ENCODE measurements at regions not wholly inside any gene's neighbourhood (a gene's known extent, or its start where the extent isn't known, plus 50 kb on each side); places are given as distances from the start of the nearest gene placed in this dataset.

- no peak overlapping the region for H3K27ac ChIP-seq (ENCODE audit: low read length)
- intact Hi-C loops (cut with micrococcal nuclease), result no loop called here
- Mint-ChIP-seq H3K36me3 (no peaks in the 10 kb centered on the region), H3K4me3 (no peak overlapping the region), H3K4me1 (no peaks in the 10 kb centered on the region), H3K27me3 (ENCODE audit: low read depth in 2 of 2) (no peaks in the 10 kb centered on the region), H3K9me3 (peaks cover 0 to 7% of the 10 kb centered on the region in 2 donors), H3K27ac (no peak overlapping the region)
- H3K27me3 ChIP-seq (ENCODE audit: control insufficient read depth, insufficient read depth, low read length), result no peaks in the 10 kb centered on the region
- TF ChIP-seq CTCF (IDR thresholded peaks at IDR 0.05), result no peak
- no peaks in the 10 kb centered on the region for H3K9me3 ChIP-seq (ENCODE audit: control insufficient read depth, insufficient read depth, low read length)
- H3K4me3 ChIP-seq (ENCODE audit: low read length), result no peak overlapping the region
- ATAC-seq (no peak), DNase-seq (no peak)
- H3K4me1 ChIP-seq (ENCODE audit: control insufficient read depth, insufficient read depth, low read length), result no peaks in the 10 kb centered on the region
- no peaks in the 10 kb centered on the region for H3K36me3 ChIP-seq (ENCODE audit: control insufficient read depth, insufficient read depth, low read length)
- 92% methylated on average over 1 of the region's 2 CpGs for WGBS (ENCODE audit: insufficient coverage)
These were observed 1241.1 kb upstream of the LRRTM1 start for GRCh38 chr2:81545626-81546025.

- Histone ChIP-seq H3K9me3 (ENCODE audit: control insufficient read depth, insufficient read depth, low read length) (no peaks in the 10 kb centered on the region), H3K27me3 (ENCODE audit: control insufficient read depth, insufficient read depth, low read length) (no peaks in the 10 kb centered on the region), H3K4me3 (ENCODE audit: low read length) (no peak overlapping the region), H3K4me1 (ENCODE audit: control insufficient read depth, insufficient read depth, low read length) (no peaks in the 10 kb centered on the region), H3K36me3 (ENCODE audit: control insufficient read depth, insufficient read depth, low read length) (no peaks in the 10 kb centered on the region), H3K27ac (ENCODE audit: low read length) (no peak overlapping the region)
- ATAC-seq (no peak), DNase-seq (no peak)
- TF ChIP-seq CTCF (IDR thresholded peaks at IDR 0.05), result no peak
- Mint-ChIP-seq H3K9me3 (peaks cover 5 to 15% of the 10 kb centered on the region in 2 donors), H3K4me1 (no peaks in the 10 kb centered on the region), H3K4me3 (no peak overlapping the region), H3K27me3 (ENCODE audit: low read depth in 2 of 2) (no peaks in the 10 kb centered on the region), H3K36me3 (no peaks in the 10 kb centered on the region), H3K27ac (no peak overlapping the region)
- WGBS (ENCODE audit: insufficient coverage), result no CpG with 5 or more reads among the region's 1 CpG
- intact Hi-C loops (cut with micrococcal nuclease), result no loop called here
These were observed 1237.6 kb upstream of the LRRTM1 start for GRCh38 chr2:81542119-81542518.

- H3K4me1 ChIP-seq (ENCODE audit: control insufficient read depth, insufficient read depth, low read length), result no peaks in the 10 kb centered on the region
- peaks cover 10% of the 10 kb centered on the region for H3K36me3 Mint-ChIP-seq
- peaks cover 5% of the 10 kb centered on the region for H3K9me3 ChIP-seq (ENCODE audit: control insufficient read depth, insufficient read depth, low read length)
- TF ChIP-seq CTCF (IDR thresholded peaks at IDR 0.05), result no peak
- ATAC-seq, result no peak
- H3K9me3 Mint-ChIP-seq, result peaks cover 13 to 32% of the 10 kb centered on the region in 2 donors
- DNase-seq, result no peak
- no peaks in the 10 kb centered on the region for H3K36me3 ChIP-seq (ENCODE audit: control insufficient read depth, insufficient read depth, low read length)
- H3K4me3 ChIP-seq (ENCODE audit: low read length), result no peak overlapping the region
- intact Hi-C loops (cut with micrococcal nuclease), result no loop called here
- no peaks in the 10 kb centered on the region for H3K4me1 Mint-ChIP-seq
- no peaks in the 10 kb centered on the region for H3K27me3 ChIP-seq (ENCODE audit: control insufficient read depth, insufficient read depth, low read length)
- no peaks in the 10 kb centered on the region for H3K27me3 Mint-ChIP-seq (ENCODE audit: low read depth in 2 of 2)
- H3K27ac Mint-ChIP-seq, result no peak overlapping the region
- H3K4me3 Mint-ChIP-seq, result no peak overlapping the region
- WGBS (ENCODE audit: insufficient coverage), result 87% methylated on average over 6 of the region's 6 CpGs
- no peak overlapping the region for H3K27ac ChIP-seq (ENCODE audit: low read length)
These were observed 1225.4 kb upstream of the LRRTM1 start for GRCh38 chr2:81529944-81530343.

GRCh38 chr2:81528852-81529480, 1224.4 kb upstream of the LRRTM1 start:
- Histone ChIP-seq H3K4me1 (ENCODE audit: control insufficient read depth, insufficient read depth, low read length) (no peaks in the 10 kb centered on the region), H3K27ac (ENCODE audit: low read length) (no peak overlapping the region), H3K4me3 (ENCODE audit: low read length) (no peak overlapping the region), H3K36me3 (ENCODE audit: control insufficient read depth, insufficient read depth, low read length) (no peaks in the 10 kb centered on the region), H3K27me3 (ENCODE audit: control insufficient read depth, insufficient read depth, low read length) (no peaks in the 10 kb centered on the region), H3K9me3 (ENCODE audit: control insufficient read depth, insufficient read depth, low read length) (peaks cover 5% of the 10 kb centered on the region)
- H3K27ac Mint-ChIP-seq, result no peak overlapping the region
- TF ChIP-seq CTCF (IDR thresholded peaks at IDR 0.05), result no peak
- no peak for ATAC-seq
- H3K36me3 Mint-ChIP-seq, result peaks cover 20% of the 10 kb centered on the region
- intact Hi-C loops (cut with micrococcal nuclease), result no loop called here
- no peak for DNase-seq
- H3K4me1 Mint-ChIP-seq, result no peaks in the 10 kb centered on the region
- 73% methylated on average over 2 of the region's 3 CpGs for WGBS (ENCODE audit: insufficient coverage)
- H3K4me3 Mint-ChIP-seq, result no peak overlapping the region
- no peaks in the 10 kb centered on the region for H3K27me3 Mint-ChIP-seq (ENCODE audit: low read depth in 2 of 2)
- H3K9me3 Mint-ChIP-seq, result peaks cover 20 to 37% of the 10 kb centered on the region in 2 donors

Data from natural killer cell (primary cell).